HFF-Myc (cell line): ENCODE measurements at regions not wholly inside any gene's neighbourhood (a gene's known extent, or its start where the extent isn't known, plus 50 kb on each side); places are given as distances from the start of the nearest gene placed in this dataset.

Experiments
- DNase-seq: peaks from one replicate; pipeline ENCODE4 v3.0.0-alpha.2; 2011; ENCODE audit warnings: low read depth; ENCODE audit errors: extremely low read depth
- H3K4me3 ChIP-seq: replicated peaks from 2 replicates; pipeline ENCODE4 v1.5.1; 2011; ENCODE audit warnings: low read depth, mild to moderate bottlenecking, control low read depth, low read length
- TF ChIP-seq, protein P1 (sequence below): IDR thresholded peaks from 2 replicates; pipeline ENCODE4 v1.5.1; 2012; ENCODE audit warnings: mild to moderate bottlenecking, low read depth, low read length, control low read depth; ENCODE audit errors: missing control alignments

DNA sequence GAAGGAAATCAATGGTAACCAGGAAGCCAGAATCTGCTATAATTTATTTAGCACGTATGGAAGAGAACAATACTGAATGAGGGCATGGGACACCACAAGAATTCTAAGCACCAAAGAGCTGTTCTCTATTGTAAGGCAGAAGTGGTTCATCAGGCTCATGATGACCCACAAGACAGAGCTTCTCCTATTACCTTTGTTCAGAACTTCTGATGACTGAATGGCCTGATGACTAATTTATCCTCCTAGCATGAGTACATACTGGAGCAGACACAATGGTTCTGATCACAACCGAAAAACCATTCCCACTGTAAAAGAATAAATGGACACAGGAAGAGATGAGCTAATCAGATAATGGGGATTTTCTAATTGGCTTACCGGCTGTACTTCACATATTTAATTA, 329.8 kb upstream of the PDE4D start:
- H3K4me3 ChIP-seq, result no peak overlapping the region
- DNase-seq, result no peak
- TF ChIP-seq, protein P1, sequence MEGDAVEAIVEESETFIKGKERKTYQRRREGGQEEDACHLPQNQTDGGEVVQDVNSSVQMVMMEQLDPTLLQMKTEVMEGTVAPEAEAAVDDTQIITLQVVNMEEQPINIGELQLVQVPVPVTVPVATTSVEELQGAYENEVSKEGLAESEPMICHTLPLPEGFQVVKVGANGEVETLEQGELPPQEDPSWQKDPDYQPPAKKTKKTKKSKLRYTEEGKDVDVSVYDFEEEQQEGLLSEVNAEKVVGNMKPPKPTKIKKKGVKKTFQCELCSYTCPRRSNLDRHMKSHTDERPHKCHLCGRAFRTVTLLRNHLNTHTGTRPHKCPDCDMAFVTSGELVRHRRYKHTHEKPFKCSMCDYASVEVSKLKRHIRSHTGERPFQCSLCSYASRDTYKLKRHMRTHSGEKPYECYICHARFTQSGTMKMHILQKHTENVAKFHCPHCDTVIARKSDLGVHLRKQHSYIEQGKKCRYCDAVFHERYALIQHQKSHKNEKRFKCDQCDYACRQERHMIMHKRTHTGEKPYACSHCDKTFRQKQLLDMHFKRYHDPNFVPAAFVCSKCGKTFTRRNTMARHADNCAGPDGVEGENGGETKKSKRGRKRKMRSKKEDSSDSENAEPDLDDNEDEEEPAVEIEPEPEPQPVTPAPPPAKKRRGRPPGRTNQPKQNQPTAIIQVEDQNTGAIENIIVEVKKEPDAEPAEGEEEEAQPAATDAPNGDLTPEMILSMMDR, result no peak

DNA sequence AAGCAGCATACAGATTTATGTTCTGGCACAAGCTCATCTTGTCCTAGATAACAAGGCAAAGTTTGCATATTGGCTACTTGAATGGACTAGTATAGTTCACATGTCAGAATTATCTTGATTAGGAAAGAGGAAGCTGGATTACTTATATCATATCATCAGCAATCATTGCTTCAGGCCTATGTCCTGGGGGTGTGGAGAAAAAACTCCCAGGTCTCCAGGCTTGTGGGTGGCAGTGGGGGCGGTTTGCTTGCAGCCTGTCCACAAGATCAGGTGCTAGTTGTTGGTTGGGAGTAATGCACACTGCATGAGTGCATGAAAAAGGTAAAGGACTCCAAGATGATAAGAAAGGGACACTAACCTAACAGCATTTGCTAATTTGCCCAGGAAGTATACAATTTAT, 326.4 kb upstream of the PDE4D start:
- no peak overlapping the region for H3K4me3 ChIP-seq
- no peak for DNase-seq
- TF ChIP-seq, protein P1, result no peak

DNA sequence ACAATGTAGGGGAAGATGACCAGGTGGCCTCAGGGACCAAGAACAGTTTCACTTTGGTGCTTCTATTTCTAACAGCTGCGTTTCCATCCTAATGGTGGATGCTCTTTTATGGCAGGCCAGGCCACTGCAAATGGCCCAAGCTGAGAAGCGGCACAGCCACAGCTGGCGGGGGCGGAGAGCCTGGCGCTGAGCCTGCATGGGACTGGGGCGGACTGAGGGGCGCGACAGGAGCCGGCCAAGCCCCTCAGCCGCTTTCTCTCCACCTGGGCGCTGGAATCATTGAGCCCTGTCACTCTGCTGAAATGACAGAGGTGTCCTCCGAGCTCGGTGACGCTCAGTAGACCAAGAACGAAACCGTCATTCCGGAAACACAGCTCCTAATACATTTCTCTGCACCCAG, 317.3 kb upstream of the PDE4D start:
- no peak for DNase-seq
- no peak overlapping the region for H3K4me3 ChIP-seq
- TF ChIP-seq, protein P1, result no peak

DNA sequence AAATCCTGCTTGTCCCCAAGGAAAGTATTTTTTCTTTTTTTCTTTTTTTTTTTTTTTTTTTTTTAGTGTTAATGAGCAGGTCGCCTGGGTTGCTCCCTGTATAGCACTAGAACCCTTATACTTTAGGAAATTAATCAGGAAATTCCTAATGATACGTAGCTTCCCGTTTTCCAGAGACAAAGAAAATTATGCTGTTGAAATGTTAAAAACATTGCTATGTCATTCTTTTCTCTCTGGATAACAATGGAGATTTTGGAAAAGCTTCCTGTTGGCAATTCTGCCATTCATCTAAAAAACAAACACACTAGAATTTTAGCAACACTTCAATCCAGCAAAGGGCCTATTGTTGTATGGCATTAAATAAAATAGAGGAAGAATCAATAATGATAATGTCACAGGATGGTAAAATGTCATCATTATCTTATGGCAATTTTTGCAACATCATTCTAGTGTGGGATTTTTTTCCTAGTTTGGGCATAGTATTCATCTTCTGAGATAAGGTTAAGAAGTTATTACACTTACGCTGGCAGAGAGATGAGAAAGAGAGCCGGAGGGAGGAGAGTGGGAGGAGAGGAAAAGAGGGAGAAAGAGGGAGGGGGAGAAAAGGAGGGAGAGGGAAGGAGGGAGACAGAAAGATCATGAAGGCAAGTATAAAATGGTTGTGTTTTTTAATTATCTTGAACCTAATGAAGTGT, 315.8 kb upstream of the PDE4D start:
- TF ChIP-seq, protein P1, result no peak
- H3K4me3 ChIP-seq, result no peak overlapping the region
- DNase-seq, result no peak

DNA sequence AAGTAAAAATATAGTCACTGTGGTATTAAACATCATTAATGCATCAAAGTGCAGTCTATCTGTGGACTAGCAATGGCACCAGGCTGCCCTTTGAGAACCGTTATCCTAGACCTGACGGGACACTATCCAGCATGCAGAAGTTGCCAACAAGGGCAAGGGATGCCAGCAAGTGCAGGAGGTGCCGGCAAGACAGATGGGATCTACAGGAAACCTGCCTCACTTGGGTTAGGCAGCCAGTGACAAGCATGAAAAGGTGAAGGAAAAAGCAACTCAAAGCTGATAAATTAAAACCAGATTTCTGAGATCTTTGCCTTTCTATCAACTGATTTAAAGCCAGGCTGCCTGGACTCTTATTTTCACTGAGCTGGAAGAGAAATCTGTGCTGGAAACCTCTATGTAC, 315.2 kb upstream of the PDE4D start:
- H3K4me3 ChIP-seq, result no peak overlapping the region
- DNase-seq, result no peak
- TF ChIP-seq, protein P1, result no peak

DNA sequence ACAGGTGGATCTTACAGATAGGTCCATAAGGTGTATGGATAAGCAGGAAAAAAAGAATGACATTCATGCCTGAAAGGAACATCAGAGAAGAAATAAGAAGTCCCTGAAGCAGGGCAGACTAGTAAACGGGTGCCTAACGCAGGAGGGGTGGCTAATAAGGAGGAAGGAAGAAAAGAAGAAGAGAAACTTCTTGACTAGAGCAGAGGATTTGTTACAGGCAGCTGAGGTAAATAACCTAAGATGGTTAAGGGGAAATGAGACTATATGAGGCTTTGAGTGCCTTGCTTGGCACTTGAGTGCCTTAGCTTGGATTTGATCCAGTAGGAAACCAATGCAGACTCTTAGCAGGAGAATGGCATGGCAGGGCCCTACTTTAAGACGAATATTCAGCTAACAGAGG, 313.5 kb upstream of the PDE4D start:
- DNase-seq, result no peak
- H3K4me3 ChIP-seq, result no peak overlapping the region
- TF ChIP-seq, protein P1, result no peak

DNA sequence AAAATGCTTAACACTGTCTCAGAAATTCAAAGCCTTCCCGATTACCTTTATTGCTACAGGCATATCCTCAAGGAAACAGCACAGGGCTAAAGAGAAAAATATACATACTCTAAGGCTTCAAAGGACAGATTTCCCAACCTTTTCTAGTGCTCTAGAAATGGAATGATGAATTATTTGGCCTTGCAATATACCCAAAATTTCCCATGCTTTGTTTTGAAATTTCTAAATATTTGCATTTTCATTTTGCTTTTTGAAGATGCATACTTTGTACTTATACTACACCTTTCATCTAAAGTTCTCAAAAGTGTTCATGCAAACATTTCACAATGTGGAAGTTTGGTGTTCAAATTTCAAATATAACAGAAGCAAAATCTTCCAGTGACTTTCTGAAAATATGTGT, 312.7 kb upstream of the PDE4D start:
- TF ChIP-seq, protein P1, result no peak
- no peak overlapping the region for H3K4me3 ChIP-seq
- no peak for DNase-seq
